ENCODE measurements at regions not wholly inside any gene's neighbourhood (a gene's known extent, or its start where the extent isn't known, plus 50 kb on each side); places are given as distances from the start of the nearest gene placed in this dataset.
"Not testable (repeated sequence)": the region's sequence is repeated elsewhere in the genome, so short reads cannot be mapped to it uniquely, and the experiment has no call there.

DNA sequence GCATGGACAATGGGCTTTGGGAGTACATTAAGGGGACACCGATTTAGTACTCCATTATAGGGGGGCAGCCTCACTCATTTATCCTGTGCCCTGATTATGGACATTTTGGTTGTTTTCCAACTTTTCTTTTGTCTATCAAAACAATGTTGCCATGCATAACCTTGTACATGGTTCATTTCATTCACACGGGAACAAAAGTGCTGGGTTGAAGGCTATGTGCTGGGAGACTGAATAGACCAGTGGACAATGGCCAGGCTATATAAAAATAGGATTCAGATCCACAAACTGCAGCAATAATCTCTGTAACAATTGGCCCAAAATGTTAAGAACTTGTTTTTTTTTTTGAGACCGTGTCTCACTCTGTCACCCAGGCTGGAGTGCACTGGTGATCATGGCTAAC lies 100.7 kb upstream of the GMDS start:
- 62 to 71% (median 67%) methylated on average over 3 of the region's 3 CpGs for WGBS, 4 donors
- intact Hi-C loops (cut with DNase I) = loop anchor here in 1 of 10 donors (10.0 kb wide), 1 partner anchor 231 kb away; no protein-coding TSS in a partner anchor
- TF ChIP-seq, protein P1, sequence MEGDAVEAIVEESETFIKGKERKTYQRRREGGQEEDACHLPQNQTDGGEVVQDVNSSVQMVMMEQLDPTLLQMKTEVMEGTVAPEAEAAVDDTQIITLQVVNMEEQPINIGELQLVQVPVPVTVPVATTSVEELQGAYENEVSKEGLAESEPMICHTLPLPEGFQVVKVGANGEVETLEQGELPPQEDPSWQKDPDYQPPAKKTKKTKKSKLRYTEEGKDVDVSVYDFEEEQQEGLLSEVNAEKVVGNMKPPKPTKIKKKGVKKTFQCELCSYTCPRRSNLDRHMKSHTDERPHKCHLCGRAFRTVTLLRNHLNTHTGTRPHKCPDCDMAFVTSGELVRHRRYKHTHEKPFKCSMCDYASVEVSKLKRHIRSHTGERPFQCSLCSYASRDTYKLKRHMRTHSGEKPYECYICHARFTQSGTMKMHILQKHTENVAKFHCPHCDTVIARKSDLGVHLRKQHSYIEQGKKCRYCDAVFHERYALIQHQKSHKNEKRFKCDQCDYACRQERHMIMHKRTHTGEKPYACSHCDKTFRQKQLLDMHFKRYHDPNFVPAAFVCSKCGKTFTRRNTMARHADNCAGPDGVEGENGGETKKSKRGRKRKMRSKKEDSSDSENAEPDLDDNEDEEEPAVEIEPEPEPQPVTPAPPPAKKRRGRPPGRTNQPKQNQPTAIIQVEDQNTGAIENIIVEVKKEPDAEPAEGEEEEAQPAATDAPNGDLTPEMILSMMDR (IDR thresholded peaks at IDR 0.05) = no peak
- no peak for TF ChIP-seq POLR2A (IDR thresholded peaks at IDR 0.05)

DNA sequence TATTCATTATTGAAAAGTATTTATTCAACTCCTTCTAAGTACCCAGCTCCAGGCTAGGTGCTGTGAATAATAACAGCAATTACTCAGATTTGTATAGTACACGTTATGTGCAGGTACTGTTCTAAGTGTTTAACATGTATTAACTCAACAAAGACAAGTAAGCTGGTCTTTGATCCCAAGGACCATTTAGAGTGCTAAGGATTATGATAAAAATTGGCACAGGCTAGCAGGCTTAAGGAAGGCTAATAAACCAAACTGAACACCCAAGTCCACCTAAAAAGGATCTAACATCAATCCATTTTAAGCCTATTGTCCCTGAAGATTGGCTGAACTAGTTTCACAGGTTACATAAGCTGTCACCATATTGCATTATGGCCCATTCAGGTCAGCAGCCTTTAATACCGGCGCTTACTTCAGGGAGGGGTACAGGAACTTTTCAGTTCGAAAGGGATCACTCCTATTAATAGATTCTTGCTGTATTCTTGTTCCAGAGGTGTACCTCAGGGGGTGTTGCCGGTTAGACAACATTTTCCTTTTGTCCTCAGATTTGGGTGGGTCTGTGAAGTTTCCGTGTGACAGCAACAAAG lies 99.0 kb upstream of the GMDS start:
- ATAC-seq = no peak
- Histone ChIP-seq H3K9me3 (peaks cover 0 to 17% (median 0%) of the 10 kb centered on the region in 12 donors), H3K4me3 (no peak overlapping the region), H3K27me3 (no peaks in the 10 kb centered on the region), H3K36me3 (no peaks in the 10 kb centered on the region), H3K4me1 (peaks cover 0 to 7% (median 0%) of the 10 kb centered on the region in 12 donors), H3K27ac (no peak overlapping the region)
- DNase-seq = no peak
- intact Hi-C loops (cut with DNase I) = loop anchor here in 1 of 10 donors (10.0 kb wide), 1 partner anchor 230 kb away; no protein-coding TSS in a partner anchor
- TF ChIP-seq POLR2A (IDR thresholded peaks at IDR 0.05) = no peak
- TF ChIP-seq, protein P1 (IDR thresholded peaks at IDR 0.05) = no peak
- 65 to 80% (median 73%) methylated on average over 6 of the region's 6 CpGs for WGBS, 4 donors

More for the DNA sequence above, 100.7 kb upstream of the GMDS start:
- ATAC-seq (peak; percentile 53 to 75 (median 69)), DNase-seq (no peak)
- H3K9me3 ChIP-seq = peaks cover 0 to 2% (median 0%) of the 10 kb centered on the region in 12 donors
- no peaks in the 10 kb centered on the region for H3K36me3 ChIP-seq
- H3K4me3 ChIP-seq = no peak overlapping the region
- H3K4me1 ChIP-seq = peaks cover 0 to 7% (median 0%) of the 10 kb centered on the region in 12 donors
- no peak overlapping the region for H3K27ac ChIP-seq
- H3K27me3 ChIP-seq = no peaks in the 10 kb centered on the region

DNA sequence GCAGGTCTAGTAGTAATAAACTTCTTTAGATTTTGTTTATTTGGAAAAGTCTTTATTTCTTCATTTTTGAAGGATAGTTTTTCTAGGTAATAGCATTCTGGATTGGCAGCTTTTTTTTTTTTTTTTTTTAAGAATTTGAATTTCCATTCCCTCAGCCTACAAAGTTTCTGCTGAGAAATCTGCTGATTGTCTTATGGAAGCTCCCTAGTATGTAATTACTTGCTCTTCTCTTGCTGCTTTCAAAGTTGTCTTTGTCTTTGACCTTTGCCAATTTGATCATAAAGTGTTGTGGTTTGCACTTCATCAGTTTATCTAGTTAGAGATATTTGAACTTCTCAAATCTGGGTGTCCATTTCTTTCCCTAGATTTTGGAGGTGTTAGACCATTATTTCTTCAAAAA lies 82.2 kb upstream of the GMDS start:
- Histone ChIP-seq H3K36me3 (peaks cover 0 to 9% (median 0%) of the 10 kb centered on the region in 9 donors), H3K9me3 (peaks cover 0 to 72% (median 44%) of the 10 kb centered on the region in 12 donors), H3K27ac (no peak overlapping the region), H3K4me1 (no peaks in the 10 kb centered on the region), H3K27me3 (no peaks in the 10 kb centered on the region), H3K4me3 (no peak overlapping the region)
- intact Hi-C loops (cut with DNase I) = no loop called here
- DNase-seq (no peak), ATAC-seq (no peak)
- TF ChIP-seq, protein P1 (IDR thresholded peaks at IDR 0.05) = no peak
- no peak for TF ChIP-seq POLR2A (IDR thresholded peaks at IDR 0.05)

DNA sequence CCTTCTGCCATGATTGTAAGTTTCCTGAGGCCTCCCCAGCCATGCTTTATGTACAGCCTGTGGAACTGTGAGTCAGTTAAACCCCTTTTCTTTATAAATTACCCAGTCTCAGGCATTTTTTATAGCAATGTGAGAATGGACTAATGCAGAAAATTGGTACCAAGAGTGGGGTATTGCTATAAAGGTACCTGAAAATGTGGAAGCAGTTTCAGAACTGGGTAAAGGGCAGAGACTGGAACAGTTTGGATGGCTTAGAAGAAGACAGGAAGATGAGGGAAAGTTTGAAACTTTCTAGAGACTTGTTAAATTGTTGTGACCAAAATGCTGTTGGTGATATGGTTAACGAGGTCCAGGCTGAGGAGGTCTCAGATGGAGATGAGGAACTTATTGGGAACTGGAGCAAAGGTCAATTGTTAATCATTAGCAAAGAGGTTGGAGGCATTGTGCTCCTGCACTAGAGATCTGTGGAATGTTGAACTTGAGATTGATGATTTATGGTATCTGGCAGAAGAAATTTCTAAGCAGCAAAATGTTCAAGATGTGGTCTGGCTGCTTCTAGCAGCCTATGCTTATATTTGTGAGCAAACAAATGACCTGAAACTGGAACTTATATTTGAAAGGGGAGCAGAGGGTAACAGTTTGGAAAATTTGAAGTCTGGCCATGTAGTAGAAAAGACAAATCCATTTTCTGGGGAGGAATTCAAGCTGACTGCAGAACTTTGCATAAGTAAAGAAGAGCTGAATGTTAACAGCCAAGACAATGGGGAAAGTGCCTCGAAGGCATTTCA lies 79.0 kb upstream of the GMDS start:
- WGBS, 4 donors = 81 to 91% (median 87%) methylated on average over 2 of the region's 2 CpGs
- intact Hi-C loops (cut with DNase I) = no loop called here
- no peak overlapping the region for H3K4me3 ChIP-seq

DNA sequence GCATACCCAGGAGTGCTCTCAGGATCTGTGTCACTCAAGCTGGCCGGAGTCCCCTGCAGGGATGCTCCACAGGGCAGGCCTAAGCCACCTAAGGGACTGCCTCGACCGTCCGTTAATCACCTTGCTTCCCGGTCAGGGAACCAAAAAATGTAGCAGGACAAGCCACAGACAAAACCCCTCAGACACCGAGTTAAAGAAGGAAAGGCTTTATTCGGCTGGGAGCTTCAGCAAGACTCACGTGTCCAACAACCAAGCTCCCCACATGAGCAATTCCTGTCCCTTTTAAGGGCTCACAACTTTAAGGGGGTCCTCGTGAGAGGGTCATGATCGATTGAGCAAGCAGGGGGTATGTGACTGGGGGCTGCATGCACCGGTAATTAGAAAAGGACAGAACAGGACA lies 72.1 kb upstream of the GMDS start:
- H3K4me3 ChIP-seq; ATAC-seq; H3K36me3 ChIP-seq; H3K27me3 ChIP-seq; intact Hi-C loops (cut with DNase I); H3K4me1 ChIP-seq; H3K27ac ChIP-seq; DNase-seq: not testable (repeated sequence)
- 93 to 99% (median 97%) methylated on average over 11 of the region's 11 CpGs for WGBS, 4 donors
- H3K9me3 ChIP-seq = peaks cover 0 to 28% (median 13%) of the 10 kb centered on the region in 12 donors

More for the DNA sequence above, 79.0 kb upstream of the GMDS start:
- DNase-seq = no peak
- no peak for ATAC-seq
- TF ChIP-seq, protein P1 (IDR thresholded peaks at IDR 0.05) = no peak
- TF ChIP-seq POLR2A (IDR thresholded peaks at IDR 0.05) = no peak
- H3K36me3 ChIP-seq = peaks cover 0 to 13% (median 0%) of the 10 kb centered on the region in 9 donors
- H3K9me3 ChIP-seq = peaks cover 0 to 94% (median 56%) of the 10 kb centered on the region in 12 donors
- no peaks in the 10 kb centered on the region for H3K27me3 ChIP-seq
- H3K4me1 ChIP-seq = no peaks in the 10 kb centered on the region
- H3K27ac ChIP-seq = no peak overlapping the region
